ENCODE measurements at regions not wholly inside any gene's neighbourhood (a gene's known extent, or its start where the extent isn't known, plus 50 kb on each side); places are given as distances from the start of the nearest gene placed in this dataset.

- Histone ChIP-seq H3K4me1 (no peaks in the 10 kb centered on the region), H3K9me3 (no peaks in the 10 kb centered on the region), H3K36me3 (ENCODE audit: control insufficient read depth, insufficient read depth, low read length) (no peaks in the 10 kb centered on the region), H3K27me3 (replicated peaks; ENCODE audit: control insufficient read depth, insufficient read depth, low read length) (no peaks in the 10 kb centered on the region), H3K4me3 (ENCODE audit: low read depth, low read length) (no peak overlapping the region)
- Mint-ChIP-seq H3K36me3 (ENCODE audit: insufficient read depth, unreplicated experiment) (no peaks in the 10 kb centered on the region), H3K4me3 (ENCODE audit: unreplicated experiment) (no peak overlapping the region), H3K27ac (ENCODE audit: unreplicated experiment) (no peak overlapping the region), H3K4me1 (ENCODE audit: low read depth, unreplicated experiment) (no peaks in the 10 kb centered on the region), H3K27me3 (ENCODE audit: insufficient read depth, unreplicated experiment) (no peaks in the 10 kb centered on the region), H3K9me3 (ENCODE audit: unreplicated experiment) (peaks cover 15% of the 10 kb centered on the region)
- CTCF ChIA-PET = interaction anchor here (0.7 kb wide), 1 partner anchor 332 kb away, joined by 4 read pairs; no protein-coding TSS in a partner anchor
- no peak for TF ChIP-seq CTCF (IDR thresholded peaks at IDR 0.05; ENCODE audit: insufficient read depth in 1 of 2, low read depth in 1 of 2, low read length in 1 of 2, severe bottlenecking in 1 of 2, unreplicated experiment in 1 of 2)
- intact Hi-C loops (cut with micrococcal nuclease; ENCODE audit: unreplicated experiment) = no loop called here
- no TSS peak for BruUV-seq (replicated peaks)
- POLR2A ChIA-PET = no interaction called here
- DNase-seq = no peak
Observed at GRCh38 chr5:60323596-60323995, 376.4 kb downstream of the DEPDC1B start.

- no peaks in the 10 kb centered on the region for H3K4me1 Mint-ChIP-seq (ENCODE audit: low read depth, unreplicated experiment)
- BruUV-seq (replicated peaks) = no TSS peak
Observed at GRCh38 chr5:60312098-60312497, 387.9 kb downstream of the DEPDC1B start.

GRCh38 chr5:60299944-60300343 is 400.0 kb downstream of the DEPDC1B start:
- H3K4me1 ChIP-seq = no peaks in the 10 kb centered on the region
- Mint-ChIP-seq H3K27me3 (ENCODE audit: insufficient read depth, unreplicated experiment) (peaks cover under 1% of the 10 kb centered on the region), H3K9me3 (ENCODE audit: unreplicated experiment) (no peaks in the 10 kb centered on the region), H3K36me3 (ENCODE audit: insufficient read depth, unreplicated experiment) (no peaks in the 10 kb centered on the region), H3K4me3 (ENCODE audit: unreplicated experiment) (no peak overlapping the region), H3K4me1 (ENCODE audit: low read depth, unreplicated experiment) (no peaks in the 10 kb centered on the region), H3K27ac (ENCODE audit: unreplicated experiment) (no peak overlapping the region)
- H3K27me3 ChIP-seq (replicated peaks; ENCODE audit: control insufficient read depth, insufficient read depth, low read length) = no peaks in the 10 kb centered on the region
- no peak overlapping the region for H3K4me3 ChIP-seq (ENCODE audit: low read depth, low read length)
- no peak for TF ChIP-seq CTCF (IDR thresholded peaks at IDR 0.05; ENCODE audit: insufficient read depth in 1 of 2, low read depth in 1 of 2, low read length in 1 of 2, severe bottlenecking in 1 of 2, unreplicated experiment in 1 of 2)
- DNase-seq = no peak
- no TSS peak for BruUV-seq (replicated peaks)
- POLR2A ChIA-PET = no interaction called here
- H3K36me3 ChIP-seq (ENCODE audit: control insufficient read depth, insufficient read depth, low read length) = no peaks in the 10 kb centered on the region
- CTCF ChIA-PET = no interaction called here
- no peaks in the 10 kb centered on the region for H3K9me3 ChIP-seq
- intact Hi-C loops (cut with micrococcal nuclease; ENCODE audit: unreplicated experiment) = loop anchor here (5.0 kb wide), 2 partner anchors 287 to 367 kb away; no protein-coding TSS in a partner anchor

More at GRCh38 chr5:60312098-60312497, 387.9 kb downstream of the DEPDC1B start:
- ChIA-PET POLR2A (no interaction called here), CTCF (no interaction called here)
- intact Hi-C loops (cut with micrococcal nuclease; ENCODE audit: unreplicated experiment) = no loop called here
- H3K27ac Mint-ChIP-seq (ENCODE audit: unreplicated experiment) = no peak overlapping the region
- Histone ChIP-seq H3K4me3 (ENCODE audit: low read depth, low read length) (no peak overlapping the region), H3K4me1 (no peaks in the 10 kb centered on the region), H3K9me3 (no peaks in the 10 kb centered on the region), H3K36me3 (ENCODE audit: control insufficient read depth, insufficient read depth, low read length) (no peaks in the 10 kb centered on the region), H3K27me3 (replicated peaks; ENCODE audit: control insufficient read depth, insufficient read depth, low read length) (no peaks in the 10 kb centered on the region)
- no peak overlapping the region for H3K4me3 Mint-ChIP-seq (ENCODE audit: unreplicated experiment)
- TF ChIP-seq CTCF (IDR thresholded peaks at IDR 0.05; ENCODE audit: insufficient read depth in 1 of 2, low read depth in 1 of 2, low read length in 1 of 2, severe bottlenecking in 1 of 2, unreplicated experiment in 1 of 2) = no peak
- H3K9me3 Mint-ChIP-seq (ENCODE audit: unreplicated experiment) = no peaks in the 10 kb centered on the region
- H3K27me3 Mint-ChIP-seq (ENCODE audit: insufficient read depth, unreplicated experiment) = peaks cover 9% of the 10 kb centered on the region
- DNase-seq = no peak
- H3K36me3 Mint-ChIP-seq (ENCODE audit: insufficient read depth, unreplicated experiment) = no peaks in the 10 kb centered on the region
